ENCODE measurements at regions not wholly inside any gene's neighbourhood (a gene's known extent, or its start where the extent isn't known, plus 50 kb on each side); places are given as distances from the start of the nearest gene placed in this dataset.
A peak's percentile ranks its signal among the peaks of the same experiment; 100 is the strongest.

DNA sequence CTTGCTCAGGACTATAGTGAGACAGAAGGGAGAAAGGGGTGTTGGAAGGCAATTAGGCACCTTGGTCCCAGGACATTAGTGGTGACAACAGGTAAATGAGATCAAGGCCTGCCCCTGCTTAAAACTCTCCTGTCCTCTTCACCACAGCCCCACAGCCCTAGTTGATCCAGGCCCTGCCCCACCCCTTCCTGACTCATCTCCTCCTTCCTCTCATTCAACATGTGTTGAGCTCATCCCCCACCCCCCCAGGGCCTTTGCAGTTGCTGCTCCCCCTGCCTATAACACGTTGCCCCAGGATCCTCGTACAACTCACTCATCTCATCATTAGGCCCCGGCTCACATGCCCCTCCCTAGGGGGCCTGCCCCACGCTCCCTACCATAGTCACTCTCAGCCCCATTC, 66.8 kb downstream of the TSPAN17 start:
- WGBS (ENCODE audit: low lambda C conversion rate, missing lambda C conversion rate) = 88% methylated on average over 4 of the region's 4 CpGs
- no peak overlapping the region for H3K4me2 ChIP-seq
- no peak overlapping the region for H3K27ac ChIP-seq
- TF ChIP-seq EZH2phosphoT487 (IDR thresholded peaks at IDR 0.05; ENCODE audit: low read depth, severe bottlenecking, unreplicated experiment) (no peak), EZH2 (IDR thresholded peaks at IDR 0.05; ENCODE audit: borderline replicate concordance) (no peak)
- TF ChIP-seq, protein P1, sequence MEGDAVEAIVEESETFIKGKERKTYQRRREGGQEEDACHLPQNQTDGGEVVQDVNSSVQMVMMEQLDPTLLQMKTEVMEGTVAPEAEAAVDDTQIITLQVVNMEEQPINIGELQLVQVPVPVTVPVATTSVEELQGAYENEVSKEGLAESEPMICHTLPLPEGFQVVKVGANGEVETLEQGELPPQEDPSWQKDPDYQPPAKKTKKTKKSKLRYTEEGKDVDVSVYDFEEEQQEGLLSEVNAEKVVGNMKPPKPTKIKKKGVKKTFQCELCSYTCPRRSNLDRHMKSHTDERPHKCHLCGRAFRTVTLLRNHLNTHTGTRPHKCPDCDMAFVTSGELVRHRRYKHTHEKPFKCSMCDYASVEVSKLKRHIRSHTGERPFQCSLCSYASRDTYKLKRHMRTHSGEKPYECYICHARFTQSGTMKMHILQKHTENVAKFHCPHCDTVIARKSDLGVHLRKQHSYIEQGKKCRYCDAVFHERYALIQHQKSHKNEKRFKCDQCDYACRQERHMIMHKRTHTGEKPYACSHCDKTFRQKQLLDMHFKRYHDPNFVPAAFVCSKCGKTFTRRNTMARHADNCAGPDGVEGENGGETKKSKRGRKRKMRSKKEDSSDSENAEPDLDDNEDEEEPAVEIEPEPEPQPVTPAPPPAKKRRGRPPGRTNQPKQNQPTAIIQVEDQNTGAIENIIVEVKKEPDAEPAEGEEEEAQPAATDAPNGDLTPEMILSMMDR (IDR thresholded peaks at IDR 0.05; ENCODE audit: poor library complexity) = no peak
- no peaks in the 10 kb centered on the region for H4K20me1 ChIP-seq (ENCODE audit: insufficient read depth, poor library complexity, severe bottlenecking)
- no peak overlapping the region for H2AFZ ChIP-seq
- H3K4me3 ChIP-seq = no peak overlapping the region
- H3K36me3 ChIP-seq (replicated peaks; ENCODE audit: insufficient read depth, low read depth) = no peaks in the 10 kb centered on the region
- no peak for DNase-seq (ENCODE audit: low spot score)
- H3K9me2 ChIP-seq (replicated peaks; ENCODE audit: insufficient read depth) = no peaks in the 10 kb centered on the region
- H3K4me1 ChIP-seq (ENCODE audit: insufficient read depth) = no peaks in the 10 kb centered on the region
- no peaks in the 10 kb centered on the region for H3K79me2 ChIP-seq
- H3K27me3 ChIP-seq = peaks cover 6% of the 10 kb centered on the region
- H3K9me3 ChIP-seq (ENCODE audit: low read depth) = no peaks in the 10 kb centered on the region

DNA sequence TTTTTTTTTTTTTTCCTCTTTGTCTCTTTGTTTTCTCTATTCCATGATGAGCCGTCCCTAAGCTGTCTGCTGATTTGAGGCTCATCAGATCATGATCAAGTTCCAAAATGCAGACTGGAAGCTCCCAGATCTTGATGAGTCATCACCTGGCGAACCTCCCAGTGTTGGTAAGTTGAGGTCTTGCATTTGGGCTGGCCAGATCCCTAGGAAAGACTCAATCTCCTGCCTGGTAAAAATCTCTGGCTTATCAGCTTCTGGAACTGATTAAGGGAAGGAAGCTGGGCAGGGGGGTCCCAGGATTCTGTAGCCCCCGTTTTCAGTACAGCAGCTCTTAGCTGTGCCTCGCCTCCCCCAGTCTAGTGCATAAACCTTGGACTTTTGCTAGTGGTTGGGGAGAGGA, 69.0 kb downstream of the TSPAN17 start:
- Histone ChIP-seq H3K27me3 (peaks cover 6% of the 10 kb centered on the region), H3K79me2 (no peaks in the 10 kb centered on the region)

DNA sequence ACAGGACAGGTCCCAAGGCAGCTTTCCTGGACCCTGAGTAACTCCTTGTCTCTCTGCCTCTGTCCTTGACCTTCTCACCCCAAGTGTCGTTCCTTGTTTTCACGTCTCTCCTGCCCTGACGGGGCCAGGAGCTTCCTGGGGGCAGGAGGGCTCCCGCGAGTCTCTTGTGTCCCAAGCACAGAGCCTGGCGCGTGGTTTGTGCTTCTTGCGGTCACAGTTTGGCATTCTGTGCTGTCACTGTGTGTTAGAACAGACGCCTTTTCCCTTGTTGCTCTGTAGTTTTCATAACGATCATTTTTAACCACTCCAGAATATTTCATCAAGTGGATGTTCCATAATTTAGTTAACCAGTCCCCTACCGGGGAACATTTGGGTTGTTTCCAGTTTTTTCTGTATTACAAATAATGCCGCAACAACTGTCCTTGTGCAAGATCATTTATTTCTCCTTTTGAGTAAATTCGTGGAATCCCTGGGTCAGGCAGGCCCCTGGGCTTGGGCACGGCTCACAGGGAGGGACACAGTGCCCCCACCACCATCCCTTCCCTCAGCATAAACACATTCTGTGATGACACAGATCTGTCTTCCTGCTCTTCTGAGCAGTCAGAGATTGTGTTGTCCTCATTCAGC, 71.9 kb downstream of the TSPAN17 start:
- H2AFZ ChIP-seq = no peak overlapping the region
- DNase-seq (ENCODE audit: low spot score) = no peak
- 61% methylated on average over 14 of the region's 14 CpGs for WGBS (ENCODE audit: low lambda C conversion rate, missing lambda C conversion rate)
- no peaks in the 10 kb centered on the region for H3K79me2 ChIP-seq
- H3K4me2 ChIP-seq = no peak overlapping the region
- H3K27me3 ChIP-seq = peaks cover 6% of the 10 kb centered on the region
- no peak overlapping the region for H3K27ac ChIP-seq
- TF ChIP-seq EZH2phosphoT487 (IDR thresholded peaks at IDR 0.05; ENCODE audit: low read depth, severe bottlenecking, unreplicated experiment) (no peak), EZH2 (IDR thresholded peaks at IDR 0.05; ENCODE audit: borderline replicate concordance) (no peak)
- no peaks in the 10 kb centered on the region for H3K36me3 ChIP-seq (replicated peaks; ENCODE audit: insufficient read depth, low read depth)
- no peaks in the 10 kb centered on the region for H3K4me1 ChIP-seq (ENCODE audit: insufficient read depth)
- no peaks in the 10 kb centered on the region for H4K20me1 ChIP-seq (ENCODE audit: insufficient read depth, poor library complexity, severe bottlenecking)
- no peak overlapping the region for H3K4me3 ChIP-seq
- H3K9me2 ChIP-seq (replicated peaks; ENCODE audit: insufficient read depth) = no peaks in the 10 kb centered on the region
- no peaks in the 10 kb centered on the region for H3K9me3 ChIP-seq (ENCODE audit: low read depth)

More for the DNA sequence above, 69.0 kb downstream of the TSPAN17 start:
- Histone ChIP-seq H2AFZ (no peak overlapping the region), H3K36me3 (replicated peaks; ENCODE audit: insufficient read depth, low read depth) (no peaks in the 10 kb centered on the region), H4K20me1 (ENCODE audit: insufficient read depth, poor library complexity, severe bottlenecking) (no peaks in the 10 kb centered on the region), H3K9me2 (replicated peaks; ENCODE audit: insufficient read depth) (no peaks in the 10 kb centered on the region), H3K9me3 (ENCODE audit: low read depth) (no peaks in the 10 kb centered on the region), H3K4me3 (no peak overlapping the region), H3K4me1 (ENCODE audit: insufficient read depth) (no peaks in the 10 kb centered on the region), H3K4me2 (no peak overlapping the region), H3K27ac (no peak overlapping the region)
- peak; percentile 37 for DNase-seq (ENCODE audit: low spot score)
- 50% methylated on average over 4 of the region's 4 CpGs for WGBS (ENCODE audit: low lambda C conversion rate, missing lambda C conversion rate)
- TF ChIP-seq, protein P1 (IDR thresholded peaks at IDR 0.05; ENCODE audit: poor library complexity) = no peak
- TF ChIP-seq EZH2 (IDR thresholded peaks at IDR 0.05; ENCODE audit: borderline replicate concordance) = no peak
- no peak for TF ChIP-seq EZH2phosphoT487 (IDR thresholded peaks at IDR 0.05; ENCODE audit: low read depth, severe bottlenecking, unreplicated experiment)

DNA sequence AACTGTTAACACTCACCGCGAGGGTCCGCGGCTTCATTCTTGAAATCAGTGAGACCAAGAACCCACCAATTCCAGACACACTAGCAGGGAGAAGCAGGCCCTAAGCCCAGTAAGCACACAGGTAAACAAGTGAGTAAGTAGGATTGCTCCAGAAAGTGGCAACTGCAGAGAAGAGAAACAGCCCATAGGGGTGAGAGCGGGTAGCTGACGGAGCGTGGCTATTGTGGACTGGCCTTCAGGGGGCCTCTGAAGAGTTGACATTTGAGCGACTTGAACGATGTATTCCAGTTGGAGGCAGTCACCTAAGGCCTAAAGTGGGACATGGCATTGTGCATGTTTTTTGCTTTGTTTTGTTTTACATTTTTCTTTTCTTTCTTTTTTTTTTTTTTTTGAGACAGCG, 74.2 kb downstream of the TSPAN17 start:
- Histone ChIP-seq H3K9me3 (ENCODE audit: low read depth) (no peaks in the 10 kb centered on the region), H3K4me1 (ENCODE audit: insufficient read depth) (peaks cover 5% of the 10 kb centered on the region), H2AFZ (no peak overlapping the region), H3K27ac (no peak overlapping the region), H3K9me2 (replicated peaks; ENCODE audit: insufficient read depth) (no peaks in the 10 kb centered on the region), H3K4me3 (no peak overlapping the region), H3K36me3 (replicated peaks; ENCODE audit: insufficient read depth, low read depth) (no peaks in the 10 kb centered on the region), H4K20me1 (ENCODE audit: insufficient read depth, poor library complexity, severe bottlenecking) (no peaks in the 10 kb centered on the region), H3K27me3 (peaks cover 10% of the 10 kb centered on the region), H3K4me2 (no peak overlapping the region), H3K79me2 (no peaks in the 10 kb centered on the region)
- WGBS (ENCODE audit: low lambda C conversion rate, missing lambda C conversion rate) = 84% methylated on average over 10 of the region's 10 CpGs
- DNase-seq (ENCODE audit: low spot score) = no peak
- TF ChIP-seq EZH2phosphoT487 (IDR thresholded peaks at IDR 0.05; ENCODE audit: low read depth, severe bottlenecking, unreplicated experiment) (no peak), EZH2 (IDR thresholded peaks at IDR 0.05; ENCODE audit: borderline replicate concordance) (no peak)
- TF ChIP-seq, protein P1 (IDR thresholded peaks at IDR 0.05; ENCODE audit: poor library complexity) = no peak
